ENCODE measurements at regions not wholly inside any gene's neighbourhood (a gene's known extent, or its start where the extent isn't known, plus 50 kb on each side); places are given as distances from the start of the nearest gene placed in this dataset.

GRCh38 chr2:5493256-5493655, 198.9 kb upstream of the SOX11 start:
- no peak for TF ChIP-seq CTCF (IDR thresholded peaks at IDR 0.05; ENCODE audit: low read depth, low read length, missing control alignments)
- DNase-seq (ENCODE audit: extremely low read depth, low read depth), result no peak
- no peak overlapping the region for H3K4me3 ChIP-seq (replicated peaks; ENCODE audit: low read depth, low read length)

GRCh38 chr2:5494212-5494611, 198.0 kb upstream of the SOX11 start:
- H3K4me3 ChIP-seq (replicated peaks; ENCODE audit: low read depth, low read length), result no peak overlapping the region
- no peak for DNase-seq (ENCODE audit: extremely low read depth, low read depth)
- no peak for TF ChIP-seq CTCF (IDR thresholded peaks at IDR 0.05; ENCODE audit: low read depth, low read length, missing control alignments)

- no peak for DNase-seq (ENCODE audit: extremely low read depth, low read depth)
- TF ChIP-seq CTCF (IDR thresholded peaks at IDR 0.05; ENCODE audit: low read depth, low read length, missing control alignments), result no peak
- no peak overlapping the region for H3K4me3 ChIP-seq (replicated peaks; ENCODE audit: low read depth, low read length)
These were observed 196.6 kb upstream of the SOX11 start for GRCh38 chr2:5495586-5495985.

GRCh38 chr2:5497874-5498273, 194.3 kb upstream of the SOX11 start:
- DNase-seq (ENCODE audit: extremely low read depth, low read depth), result no peak
- TF ChIP-seq CTCF (IDR thresholded peaks at IDR 0.05; ENCODE audit: low read depth, low read length, missing control alignments), result no peak

GRCh38 chr2:5501807-5502206, 190.4 kb upstream of the SOX11 start:
- DNase-seq (ENCODE audit: extremely low read depth, low read depth), result no peak
- TF ChIP-seq CTCF (IDR thresholded peaks at IDR 0.05; ENCODE audit: low read depth, low read length, missing control alignments), result no peak
- no peak overlapping the region for H3K4me3 ChIP-seq (replicated peaks; ENCODE audit: low read depth, low read length)

More at GRCh38 chr2:5497874-5498273, 194.3 kb upstream of the SOX11 start:
- no peak overlapping the region for H3K4me3 ChIP-seq (replicated peaks; ENCODE audit: low read depth, low read length)

- TF ChIP-seq CTCF (IDR thresholded peaks at IDR 0.05; ENCODE audit: low read depth, low read length, missing control alignments), result no peak
- no peak for DNase-seq (ENCODE audit: extremely low read depth, low read depth)
- H3K4me3 ChIP-seq (replicated peaks; ENCODE audit: low read depth, low read length), result no peak overlapping the region
These were observed 189.8 kb upstream of the SOX11 start for GRCh38 chr2:5502385-5502784.

GRCh38 chr2:5504756-5505155, 187.4 kb upstream of the SOX11 start:
- H3K4me3 ChIP-seq (replicated peaks; ENCODE audit: low read depth, low read length), result no peak overlapping the region
- TF ChIP-seq CTCF (IDR thresholded peaks at IDR 0.05; ENCODE audit: low read depth, low read length, missing control alignments), result no peak

More at GRCh38 chr2:5504756-5505155, 187.4 kb upstream of the SOX11 start:
- DNase-seq (ENCODE audit: extremely low read depth, low read depth), result no peak

Measured in HFF-Myc (cell line).